ENCODE measurements at regions not wholly inside any gene's neighbourhood (a gene's known extent, or its start where the extent isn't known, plus 50 kb on each side); places are given as distances from the start of the nearest gene placed in this dataset.
"Not testable (repeated sequence)": the region's sequence is repeated elsewhere in the genome, so short reads cannot be mapped to it uniquely, and the experiment has no call there.

DNA sequence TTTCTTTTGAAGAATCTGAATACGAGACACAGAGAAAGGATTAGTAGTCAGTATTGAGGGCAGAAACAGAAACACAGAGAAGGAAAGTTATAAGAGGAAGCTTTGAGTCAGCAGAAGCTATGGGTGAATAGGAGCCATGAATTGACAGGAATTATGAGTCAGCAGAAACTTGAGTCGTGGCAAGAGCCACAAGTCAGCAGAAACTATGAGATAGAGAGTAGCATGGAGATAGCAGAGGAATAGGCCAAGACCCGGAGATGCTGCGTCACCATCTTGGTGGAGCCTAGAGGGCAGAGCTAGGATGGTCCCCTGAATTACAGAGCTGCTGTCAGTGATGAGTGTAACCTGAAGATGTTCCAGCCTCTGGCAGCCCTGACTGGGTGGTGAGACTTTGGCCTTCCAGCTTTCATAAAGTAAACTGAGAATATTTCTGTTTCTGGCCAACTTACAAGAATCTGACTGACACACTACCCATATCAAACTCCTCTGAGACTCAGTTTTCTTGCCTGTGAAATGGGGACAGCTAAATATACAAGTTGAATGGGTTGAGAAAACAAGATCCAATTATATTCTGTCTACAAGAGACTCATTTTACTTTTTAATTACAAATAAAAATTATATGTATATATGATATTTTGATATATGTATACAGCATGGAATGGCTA, 211.8 kb downstream of the NPIPA7 start:
- TF ChIP-seq, protein P1, sequence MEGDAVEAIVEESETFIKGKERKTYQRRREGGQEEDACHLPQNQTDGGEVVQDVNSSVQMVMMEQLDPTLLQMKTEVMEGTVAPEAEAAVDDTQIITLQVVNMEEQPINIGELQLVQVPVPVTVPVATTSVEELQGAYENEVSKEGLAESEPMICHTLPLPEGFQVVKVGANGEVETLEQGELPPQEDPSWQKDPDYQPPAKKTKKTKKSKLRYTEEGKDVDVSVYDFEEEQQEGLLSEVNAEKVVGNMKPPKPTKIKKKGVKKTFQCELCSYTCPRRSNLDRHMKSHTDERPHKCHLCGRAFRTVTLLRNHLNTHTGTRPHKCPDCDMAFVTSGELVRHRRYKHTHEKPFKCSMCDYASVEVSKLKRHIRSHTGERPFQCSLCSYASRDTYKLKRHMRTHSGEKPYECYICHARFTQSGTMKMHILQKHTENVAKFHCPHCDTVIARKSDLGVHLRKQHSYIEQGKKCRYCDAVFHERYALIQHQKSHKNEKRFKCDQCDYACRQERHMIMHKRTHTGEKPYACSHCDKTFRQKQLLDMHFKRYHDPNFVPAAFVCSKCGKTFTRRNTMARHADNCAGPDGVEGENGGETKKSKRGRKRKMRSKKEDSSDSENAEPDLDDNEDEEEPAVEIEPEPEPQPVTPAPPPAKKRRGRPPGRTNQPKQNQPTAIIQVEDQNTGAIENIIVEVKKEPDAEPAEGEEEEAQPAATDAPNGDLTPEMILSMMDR (IDR thresholded peaks at IDR 0.05; ENCODE audit: low read depth, low read length, missing input control): not testable (repeated sequence)
- not testable (repeated sequence) for TF ChIP-seq SP1 (IDR thresholded peaks at IDR 0.05); TAF1 (conservative IDR thresholded peaks at IDR 0.05); RAD21 (IDR thresholded peaks at IDR 0.05); FOXA1 (IDR thresholded peaks at IDR 0.05); YY1 (IDR thresholded peaks at IDR 0.05); JUND (IDR thresholded peaks at IDR 0.05); EGR1 (IDR thresholded peaks at IDR 0.05; ENCODE audit: low read depth in 2 of 2); HNF4A (conservative IDR thresholded peaks at IDR 0.05); GABPA (IDR thresholded peaks at IDR 0.05 in 1 of 2, conservative IDR thresholded peaks at IDR 0.05 in 1 of 2)
- TF ChIP-seq, protein P2, sequence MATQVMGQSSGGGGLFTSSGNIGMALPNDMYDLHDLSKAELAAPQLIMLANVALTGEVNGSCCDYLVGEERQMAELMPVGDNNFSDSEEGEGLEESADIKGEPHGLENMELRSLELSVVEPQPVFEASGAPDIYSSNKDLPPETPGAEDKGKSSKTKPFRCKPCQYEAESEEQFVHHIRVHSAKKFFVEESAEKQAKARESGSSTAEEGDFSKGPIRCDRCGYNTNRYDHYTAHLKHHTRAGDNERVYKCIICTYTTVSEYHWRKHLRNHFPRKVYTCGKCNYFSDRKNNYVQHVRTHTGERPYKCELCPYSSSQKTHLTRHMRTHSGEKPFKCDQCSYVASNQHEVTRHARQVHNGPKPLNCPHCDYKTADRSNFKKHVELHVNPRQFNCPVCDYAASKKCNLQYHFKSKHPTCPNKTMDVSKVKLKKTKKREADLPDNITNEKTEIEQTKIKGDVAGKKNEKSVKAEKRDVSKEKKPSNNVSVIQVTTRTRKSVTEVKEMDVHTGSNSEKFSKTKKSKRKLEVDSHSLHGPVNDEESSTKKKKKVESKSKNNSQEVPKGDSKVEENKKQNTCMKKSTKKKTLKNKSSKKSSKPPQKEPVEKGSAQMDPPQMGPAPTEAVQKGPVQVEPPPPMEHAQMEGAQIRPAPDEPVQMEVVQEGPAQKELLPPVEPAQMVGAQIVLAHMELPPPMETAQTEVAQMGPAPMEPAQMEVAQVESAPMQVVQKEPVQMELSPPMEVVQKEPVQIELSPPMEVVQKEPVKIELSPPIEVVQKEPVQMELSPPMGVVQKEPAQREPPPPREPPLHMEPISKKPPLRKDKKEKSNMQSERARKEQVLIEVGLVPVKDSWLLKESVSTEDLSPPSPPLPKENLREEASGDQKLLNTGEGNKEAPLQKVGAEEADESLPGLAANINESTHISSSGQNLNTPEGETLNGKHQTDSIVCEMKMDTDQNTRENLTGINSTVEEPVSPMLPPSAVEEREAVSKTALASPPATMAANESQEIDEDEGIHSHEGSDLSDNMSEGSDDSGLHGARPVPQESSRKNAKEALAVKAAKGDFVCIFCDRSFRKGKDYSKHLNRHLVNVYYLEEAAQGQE (IDR thresholded peaks at IDR 0.05): not testable (repeated sequence)
- TF ChIP-seq, protein P3, sequence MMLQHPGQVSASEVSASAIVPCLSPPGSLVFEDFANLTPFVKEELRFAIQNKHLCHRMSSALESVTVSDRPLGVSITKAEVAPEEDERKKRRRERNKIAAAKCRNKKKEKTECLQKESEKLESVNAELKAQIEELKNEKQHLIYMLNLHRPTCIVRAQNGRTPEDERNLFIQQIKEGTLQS (IDR thresholded peaks at IDR 0.05): not testable (repeated sequence)
- TF ChIP-seq, protein P4, sequence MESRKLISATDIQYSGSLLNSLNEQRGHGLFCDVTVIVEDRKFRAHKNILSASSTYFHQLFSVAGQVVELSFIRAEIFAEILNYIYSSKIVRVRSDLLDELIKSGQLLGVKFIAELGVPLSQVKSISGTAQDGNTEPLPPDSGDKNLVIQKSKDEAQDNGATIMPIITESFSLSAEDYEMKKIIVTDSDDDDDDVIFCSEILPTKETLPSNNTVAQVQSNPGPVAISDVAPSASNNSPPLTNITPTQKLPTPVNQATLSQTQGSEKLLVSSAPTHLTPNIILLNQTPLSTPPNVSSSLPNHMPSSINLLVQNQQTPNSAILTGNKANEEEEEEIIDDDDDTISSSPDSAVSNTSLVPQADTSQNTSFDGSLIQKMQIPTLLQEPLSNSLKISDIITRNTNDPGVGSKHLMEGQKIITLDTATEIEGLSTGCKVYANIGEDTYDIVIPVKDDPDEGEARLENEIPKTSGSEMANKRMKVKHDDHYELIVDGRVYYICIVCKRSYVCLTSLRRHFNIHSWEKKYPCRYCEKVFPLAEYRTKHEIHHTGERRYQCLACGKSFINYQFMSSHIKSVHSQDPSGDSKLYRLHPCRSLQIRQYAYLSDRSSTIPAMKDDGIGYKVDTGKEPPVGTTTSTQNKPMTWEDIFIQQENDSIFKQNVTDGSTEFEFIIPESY (IDR thresholded peaks at IDR 0.05): not testable (repeated sequence)
- TF ChIP-seq, protein P5, sequence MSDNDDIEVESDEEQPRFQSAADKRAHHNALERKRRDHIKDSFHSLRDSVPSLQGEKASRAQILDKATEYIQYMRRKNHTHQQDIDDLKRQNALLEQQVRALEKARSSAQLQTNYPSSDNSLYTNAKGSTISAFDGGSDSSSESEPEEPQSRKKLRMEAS (IDR thresholded peaks at IDR 0.05): not testable (repeated sequence)

Data from liver (tissue), 3 donors.